GM23338 (cell line): ENCODE measurements at regions not wholly inside any gene's neighbourhood (a gene's known extent, or its start where the extent isn't known, plus 50 kb on each side); places are given as distances from the start of the nearest gene placed in this dataset.
"Not testable (repeated sequence)": the region's sequence is repeated elsewhere in the genome, so short reads cannot be mapped to it uniquely, and the experiment has no call there.

Experiments used
- ATAC-seq: fragments of 200-7000 bp; cut with Tn5 transposase; 3 replicates; pipeline ENCODE4 v1.9.1; 2020
- DNase-seq: peaks from one replicate; pipeline ENCODE4 v3.0.0-alpha.2; 2015; ENCODE audit warnings: low spot score
- H2AFZ ChIP-seq: fragments of 200-600 bp; sonication (generic); 2 replicates; pipeline ENCODE4 v1.8.0; 2016; ENCODE audit warnings: antibody characterized with exemption, mild to moderate bottlenecking, moderate library complexity
- H3F3A ChIP-seq: fragments of 200-600 bp; sonication (generic); replicated peaks from 2 replicates; pipeline ENCODE4 v1.8.0; 2017; ENCODE audit warnings: antibody characterized with exemption, mixed run types, low read depth
- H3K27ac ChIP-seq: fragments of 200-600 bp; sonication (generic); 2 replicates; pipeline ENCODE4 v1.6.1; 2016; ENCODE audit warnings: low read depth
- H3K27me3 ChIP-seq: fragments of 200-600 bp; sonication (generic); 2 replicates; pipeline ENCODE4 v1.8.0; 2016; ENCODE audit warnings: mild to moderate bottlenecking, mixed run types, moderate library complexity; ENCODE audit not compliant: insufficient read depth
- H3K36me3 ChIP-seq: fragments of 200-600 bp; sonication (generic); 2 replicates; pipeline ENCODE4 v1.8.0; 2016; ENCODE audit warnings: mild to moderate bottlenecking; ENCODE audit not compliant: insufficient read depth
- H3K4me1 ChIP-seq: fragments of 200-600 bp; sonication (generic); 2 replicates; pipeline ENCODE4 v1.8.0; 2016; ENCODE audit warnings: mild to moderate bottlenecking, moderate library complexity; ENCODE audit not compliant: insufficient read depth
- H3K4me2 ChIP-seq: fragments of 200-600 bp; sonication (generic); 2 replicates; pipeline ENCODE4 v1.7.1; 2017; ENCODE audit warnings: mixed run types
- H3K4me3 ChIP-seq: fragments of 200-600 bp; sonication (generic); 2 replicates; pipeline ENCODE4 v1.6.1; 2016; ENCODE audit warnings: mixed run types
- H3K79me2 ChIP-seq: fragments of 200-600 bp; sonication (generic); replicated peaks from 2 replicates; pipeline ENCODE4 v1.8.0; 2017; ENCODE audit warnings: mild to moderate bottlenecking; ENCODE audit not compliant: insufficient read depth
- H3K9me2 ChIP-seq: fragments of 200-600 bp; sonication (generic); 2 replicates; pipeline ENCODE4 v1.8.0; 2017; ENCODE audit not compliant: insufficient read depth
- H4K20me1 ChIP-seq: fragments of 200-600 bp; sonication (generic); replicated peaks from 2 replicates; pipeline ENCODE4 v1.8.0; 2017; ENCODE audit warnings: mild to moderate bottlenecking; ENCODE audit not compliant: insufficient read depth
- H3K27ac Mint-ChIP-seq: 2 replicates; pipeline ENCODE4 v1.8.0; 2020; ENCODE audit warnings: inconsistent platforms, mild to moderate bottlenecking, moderate library complexity, mixed read lengths
- H3K27me3 Mint-ChIP-seq: 3 replicates; pipeline ENCODE4 v1.8.0; 2022; ENCODE audit warnings: low read depth, mild to moderate bottlenecking, moderate library complexity, mixed read lengths, inconsistent platforms; ENCODE audit not compliant: insufficient read depth, poor library complexity
- H3K36me3 Mint-ChIP-seq: 3 replicates; pipeline ENCODE4 v1.8.0; 2021; ENCODE audit warnings: low read depth, mild to moderate bottlenecking, inconsistent platforms, moderate library complexity, mixed read lengths
- H3K4me1 Mint-ChIP-seq: 3 replicates; pipeline ENCODE4 v1.8.0; 2020; ENCODE audit warnings: mild to moderate bottlenecking, inconsistent platforms, mixed read lengths
- H3K4me3 Mint-ChIP-seq: 3 replicates; pipeline ENCODE4 v1.8.0; 2021; ENCODE audit warnings: moderate library complexity, mild to moderate bottlenecking, inconsistent platforms, mixed read lengths
- H3K9me3 Mint-ChIP-seq: 3 replicates; pipeline ENCODE4 v1.8.0; 2020; ENCODE audit warnings: moderate library complexity, mild to moderate bottlenecking, inconsistent platforms, mixed read lengths
- CTCF ChIP-seq, 2 experiments: fragments of 200-600 bp in 1 of 2; sonication (generic) in 1 of 2; conservative IDR thresholded peaks; 2 replicates each; pipeline versions ENCODE4 v1.5.1 to v1.6.1; 2016 to 2017; ENCODE audit warnings: antibody characterized with exemption in 2 of 2, low read depth in 2 of 2, mild to moderate bottlenecking in 2 of 2, moderate library complexity in 1 of 2
- JUNB ChIP-seq: IDR thresholded peaks from one replicate; pipeline ENCODE4 v1.6.1; 2016; ENCODE audit warnings: antibody characterized with exemption; ENCODE audit not compliant: unreplicated experiment
- NANOG ChIP-seq: IDR thresholded peaks from 2 replicates; pipeline ENCODE4 v1.6.1; 2016; ENCODE audit warnings: antibody characterized with exemption, borderline replicate concordance
- ZNF114 ChIP-seq: fragments of 250-450 bp; sonication (Bioruptor Pico); IDR thresholded peaks from 2 replicates; pipeline ENCODE4 v1.5.0; 2020; ENCODE audit warnings: mild to moderate bottlenecking, moderate library complexity
- ZNF462 ChIP-seq: fragments of 250-450 bp; sonication (Bioruptor Pico); IDR thresholded peaks from 2 replicates; pipeline ENCODE4 v1.5.0; 2020; ENCODE audit warnings: mild to moderate bottlenecking, moderate library complexity

- TF ChIP-seq ZNF462 (CRISPR knock-in tag) (no peak), ZNF114 (no peak), CTCF (conservative IDR thresholded peaks at IDR 0.05; ENCODE audit: low read depth in 2 of 2) (no peak), JUNB (no peak)
Observed at GRCh38 chr4:167873496-167873895, 218.8 kb upstream of the ANXA10 start (continued).

- H3K27me3 Mint-ChIP-seq, H3K4me3 ChIP-seq, H3K4me3 Mint-ChIP-seq, H2AFZ ChIP-seq, H3K4me1 ChIP-seq, H3F3A ChIP-seq, H3K27ac ChIP-seq, H3K27me3 ChIP-seq, H4K20me1 ChIP-seq, H3K79me2 ChIP-seq, H3K9me2 ChIP-seq, H3K36me3 ChIP-seq, H3K4me2 ChIP-seq: not testable (repeated sequence)
- peak; percentile 71 for ATAC-seq
- 0 out of 2 replicates have a peak, but pooled peaks have one; percentile 5 for TF ChIP-seq ZNF462 (CRISPR knock-in tag)
- TF ChIP-seq NANOG = peak; percentile 33; the same call in 1 of the 2 replicates
- peaks cover 30% of the 10 kb centered on the region for H3K9me3 Mint-ChIP-seq
- DNase-seq = peak; percentile 48
- H3K4me1 Mint-ChIP-seq = peaks cover 23% of the 10 kb centered on the region
- peaks cover 34% of the 10 kb centered on the region for H3K36me3 Mint-ChIP-seq
- H3K27ac Mint-ChIP-seq = peak overlapping the region; percentile 91
Observed at GRCh38 chr4:167876091-167876490, 216.2 kb upstream of the ANXA10 start.
